NCI-H128 (cell line): ENCODE measurements at regions not wholly inside any gene's neighbourhood (a gene's known extent, or its start where the extent isn't known, plus 50 kb on each side); places are given as distances from the start of the nearest gene placed in this dataset.

Experiments used
- DNase-seq: peaks from one replicate; lab custom pipeline; 2025; ENCODE audit not compliant: unreplicated experiment; lab: John Stamatoyannopoulos, UW

GRCh38 chr14:65243766-65244442 is 141.6 kb upstream of the MAX start:
- no peak for DNase-seq

GRCh38 chr14:65249471-65250161 is 147.3 kb upstream of the MAX start:
- no peak for DNase-seq

GRCh38 chr14:65250162-65250495 is 147.8 kb upstream of the MAX start:
- DNase-seq = no peak

- DNase-seq = no peak
Measured at GRCh38 chr14:65251213-65251612, 148.9 kb upstream of the MAX start.

- no peak for DNase-seq
Measured at GRCh38 chr14:65252482-65253255, 150.4 kb upstream of the MAX start.

GRCh38 chr14:65255029-65255545 is 152.8 kb upstream of the MAX start:
- DNase-seq = no peak

- DNase-seq = no peak
Measured at GRCh38 chr14:65255583-65256461, 153.5 kb upstream of the MAX start.

- DNase-seq = no peak
Measured at GRCh38 chr14:65256714-65257113, 154.4 kb upstream of the MAX start.

- DNase-seq = no peak
Measured at GRCh38 chr14:65257425-65257824, 155.1 kb upstream of the FUT8 start.

GRCh38 chr14:65258391-65258790 is 154.1 kb upstream of the FUT8 start:
- DNase-seq = no peak

GRCh38 chr14:65259000-65259399 is 153.5 kb upstream of the FUT8 start:
- no peak for DNase-seq

GRCh38 chr14:65260786-65261185 is 151.7 kb upstream of the FUT8 start:
- DNase-seq = no peak

GRCh38 chr14:65261425-65261920 is 151.1 kb upstream of the FUT8 start:
- DNase-seq = no peak

- DNase-seq = no peak
Measured at GRCh38 chr14:65261946-65262345, 150.6 kb upstream of the FUT8 start.

GRCh38 chr14:65263177-65263788 is 149.2 kb upstream of the FUT8 start:
- no peak for DNase-seq

GRCh38 chr14:65267856-65268255 is 144.7 kb upstream of the FUT8 start:
- DNase-seq = no peak

GRCh38 chr14:65268594-65268993 is 143.9 kb upstream of the FUT8 start:
- DNase-seq = no peak

GRCh38 chr14:65269732-65270131 is 142.8 kb upstream of the FUT8 start:
- DNase-seq = no peak

- DNase-seq = no peak
Measured at GRCh38 chr14:65277027-65277426, 135.5 kb upstream of the FUT8 start.

GRCh38 chr14:65277580-65278270 is 134.8 kb upstream of the FUT8 start:
- no peak for DNase-seq
